ENCODE measurements at regions not wholly inside any gene's neighbourhood (a gene's known extent, or its start where the extent isn't known, plus 50 kb on each side); places are given as distances from the start of the nearest gene placed in this dataset.

GRCh38 chr17:72423718-72424117 lies 302.9 kb downstream of the SOX9 start:
- TF ChIP-seq CTCF (IDR thresholded peaks at IDR 0.05; ENCODE audit: low read depth, low read length, missing input control), result no peak
- no peak for TF ChIP-seq FOXA1 (IDR thresholded peaks at IDR 0.05)
- TF ChIP-seq JUND (IDR thresholded peaks at IDR 0.05), result no peak
- no peak for TF ChIP-seq ATF3 (IDR thresholded peaks at IDR 0.05)
- TF ChIP-seq TAF1 (conservative IDR thresholded peaks at IDR 0.05), result no peak
- TF ChIP-seq RAD21 (IDR thresholded peaks at IDR 0.05), result no peak

Data from liver (tissue), 3 donors.